OCI-LY1 (cell line): ENCODE measurements at regions not wholly inside any gene's neighbourhood (a gene's known extent, or its start where the extent isn't known, plus 50 kb on each side); places are given as distances from the start of the nearest gene placed in this dataset.

Experiments used
- H2AFZ ChIP-seq: fragments of 200-600 bp; sonication (generic), shearing (Covaris generic); 2 replicates; pipeline ENCODE4 v1.6.0; 2014; ENCODE audit warnings: antibody characterized with exemption, mild to moderate bottlenecking, low read length
- H3F3A ChIP-seq: fragments of 200-600 bp; sonication (generic), shearing (Covaris generic); 2 replicates; pipeline ENCODE4 v1.6.0; 2014; ENCODE audit warnings: mild to moderate bottlenecking, antibody characterized with exemption, low read length, moderate library complexity; ENCODE audit not compliant: insufficient read depth
- H3K27ac ChIP-seq: fragments of 200-600 bp; sonication (generic); 2 replicates; pipeline ENCODE4 v1.5.1; 2014; ENCODE audit warnings: low read length, mixed run types, mild to moderate bottlenecking, low read depth; ENCODE audit not compliant: poor library complexity, severe bottlenecking
- H3K27me3 ChIP-seq: fragments of 200-600 bp; sonication (generic); 2 replicates; pipeline ENCODE4 v1.6.0; 2014; ENCODE audit warnings: antibody characterized with exemption, mild to moderate bottlenecking, low read length, moderate library complexity; ENCODE audit not compliant: insufficient read depth
- H3K36me3 ChIP-seq: fragments of 200-600 bp; sonication (generic); 2 replicates; pipeline ENCODE4 v1.6.1; 2014; ENCODE audit warnings: mild to moderate bottlenecking, antibody characterized with exemption, low read length, moderate library complexity, mixed read lengths; ENCODE audit not compliant: insufficient read depth
- H3K4me1 ChIP-seq: fragments of 200-600 bp; sonication (generic); 2 replicates; pipeline ENCODE4 v1.5.1; 2014; ENCODE audit warnings: mild to moderate bottlenecking, low read length, moderate library complexity; ENCODE audit not compliant: insufficient read depth, severe bottlenecking
- H3K4me2 ChIP-seq: fragments of 200-600 bp; sonication (generic), shearing (Covaris generic); 2 replicates; pipeline ENCODE4 v1.6.1; 2014; ENCODE audit warnings: low read length
- H3K4me3 ChIP-seq: fragments of 200-600 bp; sonication (generic); 2 replicates; pipeline ENCODE4 v1.5.1; 2014; ENCODE audit warnings: low read length, low read depth, mild to moderate bottlenecking, mixed read lengths; ENCODE audit not compliant: poor library complexity, severe bottlenecking
- H3K79me2 ChIP-seq: fragments of 200-600 bp; shearing (Covaris generic); 2 replicates; pipeline ENCODE4 v1.6.1; 2016; ENCODE audit warnings: mixed run types, low read length, mixed read lengths; ENCODE audit not compliant: insufficient read depth
- H3K9ac ChIP-seq: fragments of 200-600 bp; sonication (generic), shearing (Covaris generic); 2 replicates; pipeline ENCODE4 v1.6.1; 2014; ENCODE audit warnings: mild to moderate bottlenecking, low read length, mixed read lengths
- H3K9me2 ChIP-seq: fragments of 200-600 bp; sonication (generic), shearing (Covaris generic); 2 replicates; pipeline ENCODE4 v1.6.1; 2014; ENCODE audit warnings: low read depth, mild to moderate bottlenecking, low read length, mixed read lengths
- H3K9me3 ChIP-seq: fragments of 200-600 bp; shearing (Covaris generic); 2 replicates; pipeline ENCODE4 v1.6.1; 2014; ENCODE audit warnings: low read length, mixed read lengths
- H4K20me1 ChIP-seq: fragments of 200-600 bp; sonication (generic), shearing (Covaris generic); 2 replicates; pipeline ENCODE4 v1.6.0; 2016; ENCODE audit warnings: mild to moderate bottlenecking, low read length; ENCODE audit not compliant: insufficient read depth
- CTCF ChIP-seq: fragments of 200-600 bp; sonication (generic), shearing (Covaris generic); IDR thresholded peaks from 2 replicates; pipeline ENCODE4 v1.5.1; 2017; ENCODE audit warnings: mild to moderate bottlenecking, antibody characterized with exemption, low read length, moderate library complexity, mixed read lengths
- EZH2 ChIP-seq: fragments of 200-600 bp; sonication (generic), shearing (Covaris generic); IDR thresholded peaks from 2 replicates; pipeline ENCODE4 v1.8.0; 2017; ENCODE audit warnings: borderline replicate concordance, mixed run types, mild to moderate bottlenecking, antibody characterized with exemption, low read length, moderate library complexity, mixed read lengths

GRCh38 chr2:7476371-7476770 lies 559.2 kb downstream of the RNF144A start:
- no peak overlapping the region for H3K4me2 ChIP-seq
- no peak overlapping the region for H3K4me3 ChIP-seq
- no peaks in the 10 kb centered on the region for H3F3A ChIP-seq
- no peaks in the 10 kb centered on the region for H3K4me1 ChIP-seq
- no peaks in the 10 kb centered on the region for H4K20me1 ChIP-seq
- no peak overlapping the region for H2AFZ ChIP-seq
- H3K27me3 ChIP-seq, result no peaks in the 10 kb centered on the region
- no peak overlapping the region for H3K9ac ChIP-seq
- H3K9me2 ChIP-seq, result no peaks in the 10 kb centered on the region
- no peaks in the 10 kb centered on the region for H3K9me3 ChIP-seq
- H3K36me3 ChIP-seq, result no peaks in the 10 kb centered on the region
- H3K79me2 ChIP-seq, result no peaks in the 10 kb centered on the region
- H3K27ac ChIP-seq, result no peak overlapping the region
- TF ChIP-seq CTCF (no peak), EZH2 (no peak)

- Histone ChIP-seq H3K9me3 (no peaks in the 10 kb centered on the region), H3F3A (no peaks in the 10 kb centered on the region), H3K4me1 (no peaks in the 10 kb centered on the region), H3K9me2 (no peaks in the 10 kb centered on the region), H4K20me1 (no peaks in the 10 kb centered on the region), H3K4me3 (no peak overlapping the region), H3K27ac (no peak overlapping the region), H2AFZ (no peak overlapping the region), H3K36me3 (no peaks in the 10 kb centered on the region), H3K9ac (no peak overlapping the region), H3K4me2 (no peak overlapping the region), H3K27me3 (no peaks in the 10 kb centered on the region), H3K79me2 (no peaks in the 10 kb centered on the region)
- TF ChIP-seq EZH2, result no peak
- TF ChIP-seq CTCF, result no peak
These were observed 562.4 kb downstream of the RNF144A start for GRCh38 chr2:7479603-7480002.

- H3F3A ChIP-seq, result no peaks in the 10 kb centered on the region
- H2AFZ ChIP-seq, result no peak overlapping the region
- H3K9me3 ChIP-seq, result no peaks in the 10 kb centered on the region
- H3K36me3 ChIP-seq, result no peaks in the 10 kb centered on the region
- TF ChIP-seq EZH2 (no peak), CTCF (no peak)
- no peaks in the 10 kb centered on the region for H4K20me1 ChIP-seq
- H3K4me1 ChIP-seq, result no peaks in the 10 kb centered on the region
- no peaks in the 10 kb centered on the region for H3K9me2 ChIP-seq
- H3K27me3 ChIP-seq, result no peaks in the 10 kb centered on the region
- H3K4me2 ChIP-seq, result no peak overlapping the region
- no peak overlapping the region for H3K4me3 ChIP-seq
- no peaks in the 10 kb centered on the region for H3K79me2 ChIP-seq
- no peak overlapping the region for H3K27ac ChIP-seq
- no peak overlapping the region for H3K9ac ChIP-seq
These were observed 563.2 kb downstream of the RNF144A start for GRCh38 chr2:7480431-7480830.
